ENCODE measurements at regions not wholly inside any gene's neighbourhood (a gene's known extent, or its start where the extent isn't known, plus 50 kb on each side); places are given as distances from the start of the nearest gene placed in this dataset.

- Histone ChIP-seq H3K4me3 (ENCODE audit: low read depth in 1 of 2, low read length in 2 of 2) (no peak overlapping the region), H3K27me3 (ENCODE audit: low read depth, low read length) (no peaks in the 10 kb centered on the region), H3K36me3 (ENCODE audit: control insufficient read depth in 1 of 2, insufficient read depth in 2 of 2, low read length in 2 of 2) (no peaks in the 10 kb centered on the region), H3K27ac (ENCODE audit: low read length) (no peak overlapping the region), H3K9me3 (ENCODE audit: control insufficient read depth in 1 of 2, low read length in 2 of 2) (no peaks in the 10 kb centered on the region), H3K4me1 (ENCODE audit: control insufficient read depth in 1 of 2, insufficient read depth in 2 of 2, low read length in 2 of 2) (peaks cover 0 to 27% of the 10 kb centered on the region in 2 donors)
Observed at GRCh38 chr2:13003500-13003899, 286.8 kb downstream of the TRIB2 start.

DNA sequence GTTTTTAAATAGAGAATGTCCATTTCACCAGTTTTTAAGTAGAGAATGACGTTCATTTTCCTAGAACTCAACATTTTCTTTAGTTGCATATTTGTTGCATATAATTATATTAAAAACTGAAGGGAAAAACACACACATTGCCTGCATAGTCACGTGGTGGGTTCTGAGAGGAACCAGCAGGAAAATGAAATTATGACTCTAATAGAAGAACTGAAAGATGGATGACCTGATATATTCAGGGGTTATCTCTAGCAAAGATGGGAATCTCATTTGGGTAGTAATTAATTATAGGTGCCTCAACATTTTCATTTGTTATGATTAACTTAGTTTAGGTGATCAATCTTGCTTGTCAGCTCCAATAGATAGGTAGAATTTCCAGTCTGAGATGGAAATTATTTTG, 288.3 kb downstream of the TRIB2 start:
- no peak overlapping the region for H3K4me3 ChIP-seq (ENCODE audit: low read depth in 1 of 2, low read length in 2 of 2)
- no peaks in the 10 kb centered on the region for H3K27me3 ChIP-seq (ENCODE audit: low read depth, low read length)
- H3K4me1 ChIP-seq (ENCODE audit: control insufficient read depth in 1 of 2, insufficient read depth in 2 of 2, low read length in 2 of 2): peaks cover 0 to 21% of the 10 kb centered on the region in 2 donors
- no peak overlapping the region for H3K27ac ChIP-seq (ENCODE audit: low read length)
- H3K36me3 ChIP-seq (ENCODE audit: control insufficient read depth in 1 of 2, insufficient read depth in 2 of 2, low read length in 2 of 2): no peaks in the 10 kb centered on the region
- no peaks in the 10 kb centered on the region for H3K9me3 ChIP-seq (ENCODE audit: control insufficient read depth in 1 of 2, low read length in 2 of 2)

GRCh38 chr2:13005761-13006335, 289.1 kb downstream of the TRIB2 start:
- Histone ChIP-seq H3K27ac (ENCODE audit: low read length) (peak overlapping the region; percentile 3), H3K4me1 (ENCODE audit: control insufficient read depth in 1 of 2, insufficient read depth in 2 of 2, low read length in 2 of 2) (peaks cover 0 to 14% of the 10 kb centered on the region in 2 donors), H3K4me3 (ENCODE audit: low read depth in 1 of 2, low read length in 2 of 2) (no peak overlapping the region), H3K9me3 (ENCODE audit: control insufficient read depth in 1 of 2, low read length in 2 of 2) (no peaks in the 10 kb centered on the region), H3K27me3 (ENCODE audit: low read depth, low read length) (no peaks in the 10 kb centered on the region), H3K36me3 (ENCODE audit: control insufficient read depth in 1 of 2, insufficient read depth in 2 of 2, low read length in 2 of 2) (no peaks in the 10 kb centered on the region)

GRCh38 chr2:13006426-13006825, 289.7 kb downstream of the TRIB2 start:
- H3K27ac ChIP-seq (ENCODE audit: low read length): peak overlapping the region; percentile 3
- H3K36me3 ChIP-seq (ENCODE audit: control insufficient read depth in 1 of 2, insufficient read depth in 2 of 2, low read length in 2 of 2): no peaks in the 10 kb centered on the region
- peaks cover 0 to 10% of the 10 kb centered on the region in 2 donors for H3K4me1 ChIP-seq (ENCODE audit: control insufficient read depth in 1 of 2, insufficient read depth in 2 of 2, low read length in 2 of 2)
- H3K4me3 ChIP-seq (ENCODE audit: low read depth in 1 of 2, low read length in 2 of 2): peak overlapping the region in 1 of 2 donors; percentile 3
- H3K27me3 ChIP-seq (ENCODE audit: low read depth, low read length): no peaks in the 10 kb centered on the region
- no peaks in the 10 kb centered on the region for H3K9me3 ChIP-seq (ENCODE audit: control insufficient read depth in 1 of 2, low read length in 2 of 2)

GRCh38 chr2:13006829-13007717, 290.3 kb downstream of the TRIB2 start:
- Histone ChIP-seq H3K9me3 (ENCODE audit: control insufficient read depth in 1 of 2, low read length in 2 of 2) (no peaks in the 10 kb centered on the region), H3K27ac (ENCODE audit: low read length) (peak overlapping the region; percentile 3), H3K4me1 (ENCODE audit: control insufficient read depth in 1 of 2, insufficient read depth in 2 of 2, low read length in 2 of 2) (peaks cover 0 to 10% of the 10 kb centered on the region in 2 donors), H3K27me3 (ENCODE audit: low read depth, low read length) (no peaks in the 10 kb centered on the region), H3K36me3 (ENCODE audit: control insufficient read depth in 1 of 2, insufficient read depth in 2 of 2, low read length in 2 of 2) (no peaks in the 10 kb centered on the region), H3K4me3 (ENCODE audit: low read depth in 1 of 2, low read length in 2 of 2) (peak overlapping the region in 1 of 2 donors; percentile 3)

DNA sequence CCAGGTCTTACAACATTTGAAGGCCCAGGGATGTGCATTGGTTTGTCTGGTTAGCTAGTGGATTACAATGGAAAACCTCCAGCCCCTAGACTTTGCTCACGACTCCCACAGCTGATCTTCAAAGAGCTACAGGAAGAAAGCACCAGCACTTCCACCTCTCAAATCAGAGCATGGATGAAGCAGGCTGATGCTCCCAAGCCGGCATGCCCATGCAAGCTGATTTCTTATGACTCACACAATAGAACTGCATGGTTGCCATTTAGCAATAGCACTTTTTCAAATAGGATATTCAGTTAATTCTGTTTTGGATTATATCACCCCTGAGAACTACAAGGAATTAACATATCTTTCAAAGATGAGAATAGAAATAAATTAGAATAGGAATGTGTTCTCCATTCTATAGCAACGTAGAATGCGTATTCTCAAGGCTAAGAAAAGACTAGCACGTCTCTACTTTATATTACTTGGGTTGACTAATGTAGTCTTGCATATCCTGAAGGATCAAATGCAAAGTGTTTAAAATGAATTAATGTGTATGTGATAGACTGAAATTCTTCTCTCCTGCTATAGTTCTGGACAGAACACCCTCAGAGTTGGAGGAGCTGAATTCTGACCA, 292.4 kb downstream of the TRIB2 start:
- Histone ChIP-seq H3K4me1 (ENCODE audit: control insufficient read depth in 1 of 2, insufficient read depth in 2 of 2, low read length in 2 of 2) (peaks cover 0 to 10% of the 10 kb centered on the region in 2 donors), H3K36me3 (ENCODE audit: control insufficient read depth in 1 of 2, insufficient read depth in 2 of 2, low read length in 2 of 2) (no peaks in the 10 kb centered on the region), H3K27ac (ENCODE audit: low read length) (no peak overlapping the region), H3K4me3 (ENCODE audit: low read depth in 1 of 2, low read length in 2 of 2) (no peak overlapping the region), H3K27me3 (ENCODE audit: low read depth, low read length) (no peaks in the 10 kb centered on the region), H3K9me3 (ENCODE audit: control insufficient read depth in 1 of 2, low read length in 2 of 2) (no peaks in the 10 kb centered on the region)

GRCh38 chr2:13010283-13010682, 293.5 kb downstream of the TRIB2 start:
- Histone ChIP-seq H3K4me1 (ENCODE audit: control insufficient read depth in 1 of 2, insufficient read depth in 2 of 2, low read length in 2 of 2) (peaks cover 0 to 10% of the 10 kb centered on the region in 2 donors), H3K27ac (ENCODE audit: low read length) (no peak overlapping the region), H3K4me3 (ENCODE audit: low read depth in 1 of 2, low read length in 2 of 2) (no peak overlapping the region), H3K9me3 (ENCODE audit: control insufficient read depth in 1 of 2, low read length in 2 of 2) (no peaks in the 10 kb centered on the region), H3K36me3 (ENCODE audit: control insufficient read depth in 1 of 2, insufficient read depth in 2 of 2, low read length in 2 of 2) (no peaks in the 10 kb centered on the region), H3K27me3 (ENCODE audit: low read depth, low read length) (no peaks in the 10 kb centered on the region)

GRCh38 chr2:13014783-13015182, 298.0 kb downstream of the TRIB2 start:
- Histone ChIP-seq H3K4me3 (ENCODE audit: low read depth in 1 of 2, low read length in 2 of 2) (no peak overlapping the region), H3K36me3 (ENCODE audit: control insufficient read depth in 1 of 2, insufficient read depth in 2 of 2, low read length in 2 of 2) (no peaks in the 10 kb centered on the region), H3K27me3 (ENCODE audit: low read depth, low read length) (no peaks in the 10 kb centered on the region), H3K9me3 (ENCODE audit: control insufficient read depth in 1 of 2, low read length in 2 of 2) (no peaks in the 10 kb centered on the region), H3K4me1 (ENCODE audit: control insufficient read depth in 1 of 2, insufficient read depth in 2 of 2, low read length in 2 of 2) (no peaks in the 10 kb centered on the region), H3K27ac (ENCODE audit: low read length) (no peak overlapping the region)

DNA sequence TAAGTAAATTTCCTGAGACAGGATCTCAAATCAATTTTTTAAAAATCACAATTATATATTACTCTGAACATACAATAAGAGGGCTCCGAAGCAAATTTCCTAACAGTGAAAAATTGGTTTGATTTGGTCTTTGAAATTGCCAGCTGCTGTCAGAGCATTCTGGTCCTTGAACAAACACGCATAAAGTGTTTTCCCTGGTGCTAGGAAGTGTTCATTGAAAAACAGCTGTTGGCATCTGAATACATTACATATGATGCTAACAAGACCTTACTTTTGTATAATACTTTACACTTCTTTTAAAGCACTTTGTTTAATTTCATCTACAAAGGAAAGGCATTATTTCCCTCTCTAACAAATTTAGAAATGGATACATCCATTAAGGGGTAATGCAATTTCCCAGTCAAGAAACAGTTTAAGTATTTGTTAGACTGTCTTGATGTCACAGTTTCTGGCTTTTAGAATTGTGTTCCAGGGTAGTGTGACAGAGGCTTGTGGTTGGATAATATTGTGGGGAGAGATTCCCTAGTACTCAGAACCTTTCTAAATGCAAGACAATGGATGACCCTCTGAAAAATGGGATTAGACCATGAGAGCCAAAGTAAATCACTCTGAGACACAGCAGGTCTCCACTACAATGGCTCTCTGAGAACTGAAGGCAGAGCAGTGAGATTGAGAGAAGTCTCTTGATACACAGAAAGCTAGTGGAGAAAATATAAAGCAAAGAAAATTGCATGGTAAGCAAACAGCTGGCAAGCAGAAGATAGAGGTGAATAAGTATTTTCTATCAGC, 299.0 kb downstream of the TRIB2 start:
- no peak overlapping the region for H3K27ac ChIP-seq (ENCODE audit: low read length)
- H3K4me1 ChIP-seq (ENCODE audit: control insufficient read depth in 1 of 2, insufficient read depth in 2 of 2, low read length in 2 of 2): no peaks in the 10 kb centered on the region
- H3K9me3 ChIP-seq (ENCODE audit: control insufficient read depth in 1 of 2, low read length in 2 of 2): no peaks in the 10 kb centered on the region
- no peaks in the 10 kb centered on the region for H3K27me3 ChIP-seq (ENCODE audit: low read depth, low read length)
- no peaks in the 10 kb centered on the region for H3K36me3 ChIP-seq (ENCODE audit: control insufficient read depth in 1 of 2, insufficient read depth in 2 of 2, low read length in 2 of 2)
- H3K4me3 ChIP-seq (ENCODE audit: low read depth in 1 of 2, low read length in 2 of 2): no peak overlapping the region

DNA sequence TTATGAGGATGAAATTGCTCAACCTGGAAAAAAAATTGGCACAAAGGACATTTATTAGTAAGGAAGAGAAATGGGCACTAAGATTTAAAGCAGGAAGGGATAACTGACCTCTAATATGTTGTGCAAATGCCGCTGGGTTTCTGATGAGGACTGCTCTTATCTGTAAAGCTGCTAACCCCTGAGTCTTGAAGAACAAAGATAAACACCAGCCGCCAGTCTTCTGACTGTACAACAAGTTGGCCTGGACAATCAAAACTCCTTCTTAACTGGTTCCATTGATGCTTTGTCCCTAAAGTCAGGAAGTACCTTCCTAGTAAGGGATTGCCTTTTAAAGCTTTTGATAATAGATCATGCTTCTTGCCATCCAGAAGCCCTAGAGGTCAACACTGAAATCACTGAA, 301.8 kb downstream of the TRIB2 start:
- Histone ChIP-seq H3K27me3 (ENCODE audit: low read depth, low read length) (no peaks in the 10 kb centered on the region), H3K27ac (ENCODE audit: low read length) (no peak overlapping the region), H3K36me3 (ENCODE audit: control insufficient read depth in 1 of 2, insufficient read depth in 2 of 2, low read length in 2 of 2) (no peaks in the 10 kb centered on the region), H3K9me3 (ENCODE audit: control insufficient read depth in 1 of 2, low read length in 2 of 2) (no peaks in the 10 kb centered on the region), H3K4me3 (ENCODE audit: low read depth in 1 of 2, low read length in 2 of 2) (no peak overlapping the region), H3K4me1 (ENCODE audit: control insufficient read depth in 1 of 2, insufficient read depth in 2 of 2, low read length in 2 of 2) (no peaks in the 10 kb centered on the region)

DNA sequence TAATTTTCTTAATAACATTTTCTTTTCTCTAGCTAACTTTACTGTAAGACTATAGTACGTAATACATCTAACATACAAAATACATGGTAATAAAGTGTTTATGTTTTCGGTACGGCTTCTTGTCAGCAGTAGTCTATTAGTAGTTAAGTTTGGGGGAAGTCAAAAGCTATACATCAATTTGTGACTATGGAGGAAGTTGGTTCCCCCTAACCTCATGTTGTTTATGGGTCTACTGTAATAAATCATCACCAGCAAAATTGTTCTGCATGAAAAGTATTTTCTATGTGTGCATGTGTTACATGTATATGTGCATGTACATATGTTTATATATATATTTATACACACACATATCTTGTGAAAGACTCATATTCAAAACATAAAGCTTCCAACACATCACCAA, 303.0 kb downstream of the TRIB2 start:
- no peaks in the 10 kb centered on the region for H3K9me3 ChIP-seq (ENCODE audit: control insufficient read depth in 1 of 2, low read length in 2 of 2)
- H3K36me3 ChIP-seq (ENCODE audit: control insufficient read depth in 1 of 2, insufficient read depth in 2 of 2, low read length in 2 of 2): no peaks in the 10 kb centered on the region
- H3K27me3 ChIP-seq (ENCODE audit: low read depth, low read length): no peaks in the 10 kb centered on the region
- no peak overlapping the region for H3K4me3 ChIP-seq (ENCODE audit: low read depth in 1 of 2, low read length in 2 of 2)
- no peaks in the 10 kb centered on the region for H3K4me1 ChIP-seq (ENCODE audit: control insufficient read depth in 1 of 2, insufficient read depth in 2 of 2, low read length in 2 of 2)
- no peak overlapping the region for H3K27ac ChIP-seq (ENCODE audit: low read length)

Measured in muscle layer of duodenum (tissue), 2 donors.